ENCODE measurements at regions not wholly inside any gene's neighbourhood (a gene's known extent, or its start where the extent isn't known, plus 50 kb on each side); places are given as distances from the start of the nearest gene placed in this dataset.

DNA sequence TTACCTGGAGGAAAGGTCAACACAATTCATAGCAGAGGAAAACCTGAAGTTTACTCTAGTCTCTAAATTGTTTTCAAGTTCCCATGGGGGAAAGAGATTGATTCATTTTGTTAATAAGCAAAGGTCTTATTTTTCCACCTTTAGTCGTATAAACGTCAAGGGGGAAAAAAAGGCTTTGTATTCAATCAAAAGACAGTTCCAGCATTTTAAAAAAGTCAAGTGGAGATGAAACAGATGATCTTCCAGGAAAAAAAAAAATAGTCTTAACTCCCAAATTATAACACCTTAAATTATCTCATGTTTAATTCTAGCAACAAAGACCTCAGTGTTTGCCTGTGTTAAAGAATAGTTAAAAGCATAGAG is 140.5 kb downstream of the TOMM20 start:
- DNase-seq: no peak

DNA sequence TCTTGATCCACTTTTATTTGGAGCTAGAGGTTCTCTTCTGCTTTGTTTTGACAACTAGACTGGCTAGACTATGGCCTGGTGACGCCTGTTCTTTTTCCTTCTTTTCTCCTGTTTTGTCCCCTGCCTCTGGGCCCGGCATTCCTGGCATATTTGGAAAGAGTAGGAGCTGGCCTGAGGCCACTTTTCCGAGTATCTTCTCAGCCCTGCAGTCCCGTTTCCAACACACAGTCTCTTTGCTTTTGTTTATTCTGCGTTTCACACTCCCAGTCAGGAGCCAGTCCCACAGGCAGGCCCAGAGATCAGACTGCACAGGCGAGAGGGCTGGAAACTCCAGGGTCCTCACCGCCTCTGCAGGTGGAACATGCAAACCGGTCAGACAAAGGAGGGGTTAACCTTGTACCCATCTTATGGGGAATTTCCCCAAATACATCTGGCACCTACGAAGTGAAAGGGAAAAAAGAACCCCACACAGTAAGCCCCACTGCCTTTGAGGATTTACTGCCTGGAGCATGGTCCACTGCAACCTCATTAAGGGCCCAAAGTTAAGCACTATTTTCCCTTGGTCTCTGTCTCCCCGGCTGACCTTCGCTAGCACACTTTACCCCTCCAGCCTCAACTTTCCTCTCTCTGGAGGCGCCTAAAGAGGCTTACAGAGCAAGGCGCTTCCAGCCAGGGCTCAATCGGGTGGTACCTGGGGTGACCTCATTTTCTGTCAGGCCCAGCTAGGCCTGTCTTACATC is 141.1 kb downstream of the TOMM20 start:
- DNase-seq: no peak

DNA sequence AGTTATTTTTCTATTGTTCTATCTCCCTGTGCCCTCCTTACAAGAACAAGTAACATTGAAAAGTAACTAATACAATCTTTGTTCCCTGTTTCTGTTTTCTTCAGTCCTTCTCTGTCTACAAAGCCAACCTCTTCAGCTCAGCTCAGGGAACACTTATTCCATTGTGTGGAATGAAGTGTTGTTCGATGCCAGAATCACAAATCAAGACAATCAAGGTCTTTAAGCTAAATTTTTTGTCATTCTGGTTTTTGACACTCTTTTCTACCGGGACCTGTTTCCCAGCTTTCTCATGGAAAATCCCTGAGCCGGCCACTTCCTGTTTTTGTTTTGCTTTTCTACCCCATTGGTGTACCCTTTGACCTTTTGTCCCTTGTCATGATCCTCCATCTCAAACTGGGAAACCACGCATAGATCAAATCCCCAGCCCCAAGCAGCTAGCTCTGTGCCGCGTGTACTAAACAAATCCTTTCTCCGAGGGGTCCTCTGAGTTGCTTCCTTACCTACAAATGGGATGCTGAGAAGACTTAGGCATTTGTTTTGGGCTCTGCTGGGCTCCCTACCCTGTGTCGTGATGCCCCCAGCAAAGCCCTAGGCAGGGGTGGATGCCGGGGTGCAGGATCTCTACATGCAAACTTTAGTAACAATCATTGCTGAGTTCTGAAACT is 141.8 kb downstream of the TOMM20 start:
- DNase-seq: no peak

DNA sequence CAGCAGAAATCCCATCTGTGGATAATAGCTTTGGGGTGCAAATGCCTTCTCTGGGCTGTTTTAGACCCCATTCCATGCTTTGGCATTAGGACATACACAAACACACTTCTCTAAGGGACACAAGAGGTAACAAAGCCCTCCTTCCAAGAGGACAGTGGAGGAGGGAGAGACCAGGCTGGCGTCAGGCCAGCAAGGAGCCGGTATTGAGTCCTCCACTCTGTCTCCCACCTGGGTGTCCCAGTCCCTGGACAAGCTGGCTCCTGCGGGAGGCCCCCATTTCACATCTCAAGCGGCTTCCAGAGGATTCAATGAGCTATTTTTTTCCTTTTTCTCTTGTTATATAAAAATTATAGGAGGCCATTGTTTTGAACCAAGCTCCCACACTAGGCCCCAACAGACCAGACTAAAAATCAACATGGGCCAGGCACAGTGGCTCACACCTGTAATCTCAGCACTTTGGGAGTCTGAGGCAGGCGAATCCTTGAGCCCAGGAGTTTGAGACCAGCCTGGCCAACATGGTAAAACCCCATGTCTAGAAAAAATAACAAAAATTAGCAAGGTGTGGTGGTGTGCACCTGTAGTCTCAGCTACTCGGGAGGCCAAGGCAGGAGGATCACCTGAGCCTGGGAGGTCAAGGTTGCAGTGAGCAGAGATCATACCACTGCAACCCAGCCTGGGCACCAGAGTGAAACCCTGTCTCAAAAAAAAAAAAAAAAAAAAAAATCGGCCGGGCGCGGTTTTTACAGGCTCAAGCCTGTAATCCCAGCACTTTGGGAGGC is 142.9 kb downstream of the TOMM20 start:
- DNase-seq: no peak

DNA sequence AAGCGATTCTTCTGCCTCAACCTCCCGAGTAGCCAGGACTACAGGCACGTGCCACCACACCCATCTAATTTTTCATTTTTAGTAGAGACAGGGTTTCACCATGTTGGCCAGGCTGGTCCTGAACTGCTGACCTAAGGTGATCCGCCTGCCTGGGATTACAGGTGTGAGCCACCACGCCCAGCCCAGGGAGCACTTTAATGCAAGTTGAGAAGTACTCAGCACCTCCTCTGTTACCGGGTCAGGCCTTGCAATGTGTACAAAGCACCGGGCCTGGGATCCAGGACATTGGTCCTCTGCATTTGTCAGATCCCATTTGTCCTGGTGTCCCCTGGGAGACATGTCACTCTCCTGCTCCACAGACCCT is 143.6 kb downstream of the TOMM20 start:
- DNase-seq: no peak

DNA sequence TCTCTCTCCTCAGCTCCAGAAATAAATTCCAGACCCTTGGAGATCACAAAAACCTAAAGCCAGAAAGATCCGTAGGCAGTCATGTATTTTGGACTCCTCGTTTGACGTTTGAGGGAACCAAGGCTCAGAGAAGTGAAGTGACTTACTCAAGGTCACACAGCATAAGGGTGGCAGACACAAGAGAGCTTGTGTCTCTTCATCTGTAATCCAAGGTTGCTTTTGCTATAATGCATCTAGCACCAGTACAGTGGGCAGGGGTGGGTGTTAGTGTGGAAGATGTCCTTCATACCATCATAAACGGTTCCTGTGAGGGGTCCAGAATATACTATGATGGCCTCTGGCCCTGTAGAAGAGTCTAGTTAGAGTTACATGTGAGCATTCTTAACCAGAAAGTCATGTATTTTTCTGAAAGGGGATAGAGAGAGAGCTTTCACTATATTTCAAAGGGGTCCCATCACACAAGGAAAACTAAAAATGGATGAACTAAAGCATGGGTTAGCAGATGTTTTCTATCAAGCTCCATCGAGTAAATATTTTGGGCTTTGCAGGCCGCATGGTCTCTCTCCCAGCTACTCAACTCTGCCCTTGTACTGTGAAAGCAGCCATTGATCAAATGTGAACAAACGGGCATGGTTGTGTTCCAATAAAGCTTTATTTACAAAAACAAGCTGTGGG is 144.9 kb downstream of the TOMM20 start:
- DNase-seq: no peak

DNA sequence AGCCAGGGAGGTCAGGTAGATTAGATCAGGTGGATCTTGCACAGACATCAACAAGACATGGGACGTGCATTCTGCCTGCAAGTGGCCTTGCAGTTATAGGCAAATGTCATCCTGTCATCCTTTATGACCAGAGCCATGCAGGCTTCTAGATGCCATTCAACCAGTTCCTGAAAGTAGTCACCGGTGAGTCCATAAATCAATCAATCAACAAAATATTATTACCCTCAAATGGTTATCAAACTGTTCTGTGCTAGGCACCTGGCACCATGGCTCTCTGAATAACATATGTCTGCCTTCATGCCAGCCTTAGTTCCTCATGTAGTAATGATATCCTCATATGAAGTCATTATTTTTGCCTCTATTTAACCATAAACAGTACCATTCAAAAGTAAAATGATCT is 146.9 kb downstream of the TOMM20 start:
- no peak for DNase-seq

DNA sequence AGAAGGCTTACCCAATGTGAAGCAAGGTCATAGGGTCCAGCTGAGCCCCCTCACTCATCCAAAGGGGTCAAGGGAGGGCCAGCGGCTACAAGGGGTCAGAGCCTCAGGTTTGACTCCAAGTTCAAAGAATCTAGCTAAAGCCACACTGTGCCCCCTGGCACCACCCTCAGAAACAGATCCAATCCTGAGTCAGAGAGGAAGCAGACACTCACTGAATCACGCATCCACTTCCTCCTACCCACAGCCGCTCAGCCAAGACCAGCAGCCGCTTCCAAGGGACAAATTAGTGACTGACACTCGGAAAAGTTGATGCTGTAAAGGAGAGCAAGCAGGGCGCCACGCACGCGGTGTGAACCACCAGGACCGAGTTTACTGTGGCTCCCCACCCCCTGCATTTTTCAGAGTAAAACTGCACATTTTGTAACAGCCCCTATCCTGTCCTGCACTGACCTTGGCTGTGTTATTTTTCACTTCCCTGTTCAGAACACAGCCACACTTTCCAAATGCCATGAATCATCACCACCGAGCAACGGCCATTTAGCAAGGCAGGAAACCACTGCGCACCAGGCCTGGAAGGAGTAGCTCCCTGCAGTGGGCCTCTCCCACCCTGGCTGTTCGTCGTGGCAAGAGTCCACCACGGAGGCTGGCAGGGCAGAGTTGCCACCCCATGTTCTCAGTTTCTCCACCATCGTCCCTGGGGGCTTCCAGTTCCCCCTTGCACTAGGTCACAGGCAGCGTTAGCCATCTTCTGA is 147.8 kb downstream of the TOMM20 start:
- DNase-seq: no peak

DNA sequence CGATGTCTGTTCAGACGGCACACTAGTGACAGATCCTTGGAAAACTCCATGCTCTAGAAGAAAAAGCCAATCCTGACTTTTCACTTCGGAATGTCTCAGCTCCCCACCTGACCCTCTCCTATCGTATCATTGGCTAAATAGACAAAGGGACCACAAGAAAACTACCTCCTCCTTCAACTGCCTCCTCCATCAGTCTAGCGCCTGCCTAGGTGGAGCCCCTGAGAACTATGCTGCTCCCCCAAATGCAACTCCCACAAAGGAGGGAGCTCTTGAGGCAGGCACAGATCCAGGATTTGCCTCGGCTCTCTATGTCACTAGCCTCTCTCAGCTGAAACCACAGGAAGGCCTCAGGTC is 148.4 kb downstream of the TOMM20 start:
- no peak for DNase-seq

DNA sequence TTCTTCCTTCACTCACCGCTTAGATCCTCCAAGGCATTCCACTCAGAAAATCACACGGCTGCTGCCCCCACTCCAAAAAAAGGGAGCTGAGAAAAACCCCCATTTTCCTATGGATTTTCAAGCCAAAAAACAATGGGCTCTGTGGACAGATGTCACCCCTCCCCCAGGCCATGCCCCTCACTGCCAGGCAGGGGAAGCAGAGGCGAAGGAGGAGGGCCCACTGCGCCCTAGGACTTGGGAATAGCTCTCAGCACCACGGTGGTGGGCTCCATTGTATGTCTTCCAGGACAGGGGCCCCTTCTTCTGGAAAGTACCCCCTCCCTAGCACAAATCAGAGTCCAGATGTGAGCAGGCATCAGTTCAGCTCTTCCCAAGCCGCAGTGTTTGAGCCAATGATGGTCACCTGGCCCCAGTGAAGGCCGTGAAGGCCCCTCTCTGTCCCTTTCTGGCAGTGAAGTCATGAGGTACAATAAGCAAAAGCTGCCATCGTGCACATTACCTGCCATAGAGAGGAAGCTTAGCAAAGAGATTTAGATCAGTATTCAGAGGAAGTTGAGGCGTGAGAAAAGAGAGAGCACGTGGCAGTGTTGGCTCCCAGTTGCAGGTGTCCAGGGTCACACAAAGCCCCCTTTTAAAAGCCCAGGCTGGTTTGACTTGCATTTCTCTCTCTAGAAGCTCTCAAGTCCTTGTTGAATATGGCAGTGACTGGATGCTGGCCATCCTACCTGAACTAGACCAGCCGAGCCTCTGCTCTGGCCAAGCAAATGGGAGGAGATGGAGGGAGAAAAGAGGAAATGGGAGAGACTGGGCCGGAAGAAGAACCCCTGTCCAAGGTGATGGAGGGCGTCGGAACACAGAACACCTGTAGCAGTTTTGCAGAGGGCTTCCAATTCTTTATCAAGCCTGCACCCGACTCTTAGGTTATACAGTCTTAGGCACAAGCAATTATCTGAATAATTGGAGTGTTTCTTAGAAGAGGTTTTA is 149.0 kb downstream of the TOMM20 start:
- no peak for DNase-seq

DNA sequence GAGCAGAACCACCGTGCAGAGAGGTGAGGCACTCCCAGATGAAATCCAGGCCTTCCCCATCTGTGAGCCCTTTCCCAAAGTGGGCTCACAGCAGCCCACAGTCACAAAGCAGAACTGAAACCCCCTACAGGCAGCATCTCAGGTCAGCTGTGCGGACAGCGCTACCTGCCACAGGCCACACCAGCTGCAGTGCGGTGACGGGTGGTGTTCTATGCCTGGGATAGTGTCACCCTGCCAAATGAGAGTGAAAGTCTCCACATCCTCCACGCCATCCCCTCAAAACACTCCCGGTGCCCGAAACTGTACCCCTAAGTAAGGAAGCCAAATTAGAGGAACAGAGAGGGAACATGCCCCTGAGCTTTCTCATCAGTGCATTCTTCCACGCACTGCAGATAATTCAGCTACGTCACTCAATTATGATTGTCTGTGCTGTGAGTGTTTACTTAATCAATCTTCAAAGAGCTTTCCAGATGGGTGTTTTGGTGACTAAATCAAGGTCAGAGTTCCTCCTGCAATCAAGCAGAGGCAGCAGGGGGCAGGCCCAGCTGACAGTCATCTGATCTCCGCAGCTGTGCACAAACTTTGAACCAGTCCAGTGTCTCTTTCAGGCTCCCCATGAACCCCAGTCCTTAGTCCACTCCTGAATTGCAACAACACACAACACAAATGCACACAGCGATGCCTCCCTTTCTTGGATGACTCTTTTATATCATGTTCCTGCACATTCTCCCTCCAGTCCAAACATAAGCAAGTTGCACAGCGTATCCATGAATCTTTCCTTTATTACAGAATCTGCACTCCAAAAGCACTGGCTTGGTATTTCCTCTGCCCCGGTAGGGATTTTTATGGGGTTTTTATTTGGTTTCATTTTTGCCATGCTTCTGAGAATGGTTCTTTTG is 150.0 kb downstream of the TOMM20 start:
- DNase-seq: no peak

DNA sequence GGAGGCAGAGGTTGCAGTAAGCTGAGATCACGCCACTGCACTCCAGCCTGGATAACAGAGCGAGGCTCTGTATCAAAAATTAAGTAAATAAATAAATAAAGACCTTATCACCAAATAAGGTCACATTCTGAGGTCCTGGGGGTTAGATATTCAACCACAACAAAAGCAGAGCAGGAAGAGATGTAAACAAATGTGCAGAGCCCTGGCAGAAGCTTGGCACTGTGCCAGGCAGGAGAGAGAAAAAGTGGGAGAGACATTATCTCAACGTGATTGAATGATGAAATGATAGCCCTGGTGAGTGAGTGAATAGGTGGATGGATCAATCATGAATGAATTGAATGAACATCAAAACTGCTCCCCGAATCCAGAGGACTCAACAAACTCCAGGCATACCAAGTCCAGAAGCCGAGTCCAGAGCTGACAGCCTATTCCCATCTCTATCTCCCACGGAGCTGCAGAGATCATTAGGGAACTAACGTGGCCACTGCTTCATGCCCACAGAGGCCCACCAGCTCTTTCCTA is 150.7 kb downstream of the TOMM20 start:
- peak; percentile 10 for DNase-seq

DNA sequence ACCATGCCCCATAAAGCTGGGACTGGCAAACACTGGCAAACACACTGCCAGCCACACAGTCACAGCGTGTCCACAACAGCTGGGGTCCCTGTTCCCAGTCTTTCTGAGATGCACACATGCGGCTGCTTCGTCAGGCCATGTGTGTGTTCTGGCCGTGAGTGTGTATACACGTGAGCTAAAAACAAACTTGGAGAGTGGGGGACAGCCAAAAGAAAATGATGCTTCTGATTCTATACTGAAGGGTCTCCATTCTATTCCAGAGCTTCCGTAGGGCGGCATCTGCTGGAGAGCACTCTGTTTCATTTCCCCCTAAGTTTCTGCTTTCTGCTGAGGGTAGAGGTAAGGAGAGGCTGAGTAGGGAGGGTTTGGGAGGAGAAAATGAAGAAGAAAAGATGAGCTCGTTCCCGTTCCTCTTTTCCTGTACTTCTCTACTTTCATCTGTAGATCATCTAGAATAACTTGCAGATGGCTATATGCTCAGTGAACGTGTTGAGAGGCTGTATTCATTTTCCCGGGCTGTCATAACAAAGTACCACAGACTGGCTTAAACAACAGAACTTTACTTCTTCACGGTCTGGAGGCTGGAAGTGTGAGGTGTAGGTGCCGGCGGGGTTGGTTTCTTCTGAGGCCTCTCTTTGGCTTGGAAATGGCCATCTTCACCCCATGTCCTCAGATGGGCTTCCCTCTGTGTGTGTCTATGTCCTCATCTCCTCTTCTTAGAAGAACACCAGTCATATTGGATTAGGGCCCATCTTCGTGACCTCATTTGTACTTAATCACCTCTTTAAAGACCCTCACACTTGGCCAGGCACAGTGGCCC is 151.6 kb downstream of the TOMM20 start:
- DNase-seq: no peak

DNA sequence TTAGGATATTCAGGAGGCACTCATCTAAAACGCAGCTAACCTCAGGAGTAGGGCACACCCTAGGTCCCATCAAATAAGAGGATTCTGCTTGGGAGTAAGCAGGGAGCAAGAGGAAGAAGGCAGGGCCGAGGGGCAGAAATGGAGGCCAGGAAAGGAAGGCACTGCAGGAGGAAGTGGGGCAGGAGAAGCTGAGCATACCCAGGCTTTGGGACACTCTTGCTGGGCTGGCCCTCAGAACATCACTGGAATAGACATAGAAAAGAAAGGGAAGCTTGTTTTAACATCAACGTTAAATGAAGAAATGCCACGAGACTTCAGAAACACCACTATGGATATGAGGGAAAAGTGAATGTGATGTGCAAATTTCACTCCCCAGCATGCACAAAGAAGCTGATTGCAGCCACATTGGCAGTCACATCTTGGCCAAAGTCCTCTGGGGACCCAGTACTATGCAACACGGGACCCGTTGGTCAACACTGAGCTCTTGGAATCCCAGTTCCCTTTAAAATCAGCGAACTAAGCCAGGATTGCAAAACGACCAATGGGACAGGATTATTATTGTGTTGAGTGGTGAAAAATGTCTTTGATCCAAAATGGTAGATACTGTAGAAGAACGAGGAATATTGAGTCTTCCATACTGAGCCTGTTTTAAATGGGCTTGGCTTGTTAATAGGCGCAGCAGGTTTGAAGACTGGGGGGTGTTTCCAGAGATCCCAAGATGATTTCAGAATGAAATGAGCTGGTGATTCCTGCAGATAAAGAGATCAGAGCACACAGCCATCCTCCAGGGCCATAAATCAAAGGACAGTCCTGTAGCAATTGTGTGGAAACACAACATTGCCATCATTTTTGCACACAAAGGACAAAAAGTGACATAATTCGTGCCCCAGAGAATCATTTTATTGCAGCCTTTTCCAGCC is 152.4 kb downstream of the TOMM20 start:
- no peak for DNase-seq

DNA sequence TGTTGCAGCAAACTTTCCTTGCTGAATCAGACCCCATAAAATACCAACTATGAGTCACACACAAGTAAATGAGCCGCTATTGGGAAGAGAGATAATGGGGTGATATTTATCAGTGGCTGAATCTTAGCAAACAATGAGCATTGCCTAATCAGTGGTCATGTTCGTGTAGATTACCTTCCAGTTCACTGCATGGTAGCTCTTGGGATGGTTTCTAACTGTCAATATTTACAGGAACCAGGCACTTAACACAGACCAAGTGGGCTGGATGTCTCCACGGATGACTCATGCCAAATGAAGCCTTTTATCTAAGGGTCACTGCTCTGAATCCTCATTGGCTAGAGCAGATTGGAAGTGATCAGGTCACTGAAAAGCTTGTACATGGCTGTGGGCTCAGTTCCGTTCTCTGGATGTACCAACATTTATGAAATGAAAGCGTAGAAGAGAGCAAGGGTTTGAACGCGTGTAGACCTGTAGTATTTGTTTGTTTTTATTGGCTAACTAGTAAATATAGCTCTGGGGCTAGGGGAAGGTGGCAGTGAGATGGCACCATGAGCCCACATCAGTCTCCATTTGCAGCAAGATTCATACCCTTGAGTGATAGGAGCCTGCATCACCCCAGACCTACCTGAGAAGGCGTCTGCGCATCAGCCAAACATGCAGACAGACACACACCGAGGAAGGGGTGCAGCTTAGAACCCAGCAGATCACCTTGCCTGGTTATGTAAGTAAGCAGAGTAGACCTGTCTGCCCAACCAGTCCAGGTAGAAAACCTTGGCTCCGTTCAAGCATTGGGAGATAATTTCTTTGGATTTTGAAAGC is 153.3 kb downstream of the TOMM20 start:
- no peak for DNase-seq

DNA sequence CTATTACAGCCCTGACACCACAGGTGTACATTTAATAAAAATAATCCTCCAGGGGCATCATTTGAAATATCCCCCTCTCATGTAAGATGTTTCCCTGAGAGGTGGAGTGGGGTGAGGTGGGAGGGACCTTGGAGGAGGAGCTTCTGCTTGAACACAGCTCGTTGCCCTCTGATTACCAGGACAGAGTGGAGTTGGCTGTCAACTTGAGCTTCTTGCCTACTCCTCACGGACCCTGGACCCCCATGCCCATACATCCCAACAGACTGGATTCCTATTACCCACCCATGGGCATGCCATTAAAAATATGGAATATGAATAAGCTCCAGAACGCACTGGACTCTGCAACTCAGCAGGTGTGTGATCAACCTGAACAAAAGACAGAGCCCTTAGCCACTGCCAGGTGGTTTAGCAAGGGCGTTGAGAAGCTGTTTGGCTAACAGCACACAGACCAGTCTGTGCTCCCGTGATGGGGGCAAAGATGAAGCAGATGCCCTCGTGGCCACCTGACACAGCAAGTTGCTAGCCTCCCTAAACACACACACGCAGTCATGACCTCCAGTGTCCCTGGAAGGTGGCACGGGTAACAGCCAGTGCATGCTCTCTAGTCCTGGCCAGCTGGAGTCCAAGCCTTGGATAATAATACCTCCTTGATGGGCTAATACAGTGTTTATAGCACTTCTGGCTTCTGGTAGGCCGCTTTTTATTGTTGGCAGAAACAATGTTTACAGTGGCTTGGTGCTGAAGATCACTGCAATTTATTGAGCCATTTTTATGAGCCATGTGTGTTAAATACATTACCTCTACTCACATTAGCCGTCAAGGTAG is 155.0 kb downstream of the TOMM20 start:
- peak; percentile 70 for DNase-seq
